GM18519 (cell line): ENCODE measurements at regions not wholly inside any gene's neighbourhood (a gene's known extent, or its start where the extent isn't known, plus 50 kb on each side); places are given as distances from the start of the nearest gene placed in this dataset.
A peak's percentile ranks its signal among the peaks of the same experiment; 100 is the strongest.

Experiments
- ATAC-seq: cut with Tn5 transposase; IDR thresholded peaks from one replicate; pipeline ENCODE4 v1.9.1; 2021; ENCODE audit warnings: mild to moderate bottlenecking, moderate library complexity; ENCODE audit not compliant: unreplicated experiment, low FRiP score

GRCh38 chr5:97538912-97539311 is 355.9 kb upstream of the RIOK2 start:
- ATAC-seq = no peak

DNA sequence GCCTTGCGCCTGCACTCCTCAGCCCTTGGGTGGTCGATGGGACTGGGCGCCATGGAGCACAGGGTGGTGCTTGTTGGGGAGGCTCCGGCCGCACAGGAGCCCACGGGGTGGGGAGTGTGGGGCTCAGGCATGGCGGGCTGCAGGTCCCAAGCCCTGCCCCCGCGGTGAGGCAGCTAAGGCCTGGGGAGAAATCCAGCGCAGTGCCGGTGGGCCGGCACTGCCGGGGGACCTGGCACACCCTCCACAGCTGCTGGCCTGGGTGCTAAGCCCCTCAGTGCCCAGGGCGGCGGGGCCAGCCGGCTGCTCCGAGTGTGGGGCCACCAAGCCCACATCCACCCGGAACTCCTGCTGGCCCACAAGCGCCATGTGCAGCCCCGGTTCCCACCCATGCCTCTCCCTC is 358.8 kb upstream of the RIOK2 start:
- ATAC-seq = no peak

GRCh38 chr5:97542469-97542868 is 359.4 kb upstream of the RIOK2 start:
- ATAC-seq = no peak

- ATAC-seq = no peak
Observed at GRCh38 chr5:97543166-97543565, 360.1 kb upstream of the RIOK2 start.

DNA sequence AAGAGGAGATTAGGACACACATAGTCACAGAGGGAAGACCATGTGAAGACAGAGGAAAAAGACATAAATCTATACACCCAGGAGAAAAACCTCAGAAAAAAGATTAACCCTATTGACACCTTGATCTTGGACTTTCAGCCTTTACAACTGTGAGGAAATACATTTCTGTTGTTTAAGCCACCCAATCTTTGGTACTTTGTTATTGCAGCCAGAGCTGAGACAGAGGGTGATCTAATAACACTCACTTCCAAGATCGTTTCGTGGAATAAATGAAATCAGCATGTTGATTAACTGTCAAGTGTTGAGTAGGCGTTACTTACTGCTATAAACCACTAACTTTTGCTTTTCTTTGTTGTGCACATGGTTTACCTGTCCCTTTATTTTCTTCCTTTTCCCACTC is 361.2 kb upstream of the RIOK2 start:
- no peak for ATAC-seq

DNA sequence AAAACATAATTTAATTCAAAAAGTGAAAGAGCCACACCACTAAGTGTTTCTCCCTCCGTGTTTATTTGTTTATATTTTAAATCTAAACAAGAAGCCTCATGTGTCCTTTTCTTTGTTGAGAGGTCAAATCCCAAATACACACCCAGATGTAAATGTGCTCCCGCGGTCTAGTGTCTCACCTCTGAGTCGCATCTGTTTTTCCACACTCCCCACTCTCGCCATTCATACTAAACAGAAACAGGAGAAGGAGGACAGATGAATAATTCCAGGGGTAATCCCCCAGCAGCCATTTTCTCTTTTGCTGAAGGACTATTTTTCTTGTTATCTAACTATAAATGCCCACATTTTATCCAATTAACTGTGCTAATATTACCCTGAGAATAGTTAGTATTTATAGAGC is 361.6 kb upstream of the RIOK2 start:
- ATAC-seq = no peak

GRCh38 chr5:97545446-97545845 is 362.4 kb upstream of the RIOK2 start:
- no peak for ATAC-seq

- ATAC-seq = no peak
Observed at GRCh38 chr5:97545886-97546535, 363.0 kb upstream of the RIOK2 start.

DNA sequence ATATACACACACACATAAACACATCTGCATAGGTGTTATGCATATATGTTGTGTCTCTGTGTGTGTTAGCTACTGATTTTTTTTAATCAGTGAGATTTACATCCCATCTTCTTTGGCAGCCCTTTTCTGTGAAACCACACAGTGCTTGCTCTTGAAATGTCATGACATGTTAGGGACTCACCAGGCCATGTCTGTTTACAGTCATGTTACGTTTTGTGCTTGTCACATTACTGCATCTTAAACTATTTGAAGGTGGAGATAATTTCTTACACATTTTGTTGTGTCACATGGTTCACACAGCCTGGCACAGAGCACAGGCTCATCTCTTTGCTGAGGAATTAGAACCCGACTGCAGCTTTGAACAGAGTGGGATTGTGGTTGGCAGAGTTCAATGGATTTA is 364.4 kb upstream of the RIOK2 start:
- no peak for ATAC-seq

DNA sequence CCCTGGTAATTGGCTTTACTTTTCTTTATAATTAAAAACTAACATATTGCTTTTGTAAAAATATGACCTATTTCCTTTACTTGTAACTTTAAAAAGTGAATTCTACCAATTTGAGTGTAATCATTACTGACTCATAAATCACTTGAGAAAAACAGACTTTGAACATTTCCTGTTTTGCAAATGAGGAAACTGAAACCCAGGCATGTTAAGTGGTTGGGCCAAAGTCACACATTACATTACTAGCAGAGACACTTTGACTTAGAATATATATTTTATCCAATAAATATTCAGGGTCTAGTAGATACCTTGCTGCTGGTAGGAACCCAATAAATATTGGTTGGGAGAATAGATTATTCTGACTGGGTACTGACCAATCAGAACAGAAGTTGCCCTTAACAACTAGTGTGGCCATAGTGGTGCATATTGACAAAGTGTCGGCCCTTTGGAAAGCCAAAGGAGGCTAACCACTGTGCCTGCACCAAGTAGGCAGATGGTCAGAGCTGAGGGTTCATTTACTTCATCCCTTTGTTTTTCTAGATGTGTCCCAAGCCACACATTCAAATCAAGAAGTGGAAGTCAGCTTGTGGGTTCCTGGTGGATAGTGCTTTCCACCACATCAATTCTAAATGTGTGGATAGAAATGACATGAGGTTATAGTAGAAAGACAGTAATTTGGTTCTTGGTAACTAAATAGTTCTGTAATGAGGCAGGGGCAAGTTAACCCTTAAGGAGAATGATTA is 365.1 kb upstream of the RIOK2 start:
- ATAC-seq = peak; percentile 88

- ATAC-seq = no peak
Observed at GRCh38 chr5:97548739-97549080, 365.7 kb upstream of the RIOK2 start.

GRCh38 chr5:97549496-97549895 is 366.4 kb upstream of the RIOK2 start:
- no peak for ATAC-seq

DNA sequence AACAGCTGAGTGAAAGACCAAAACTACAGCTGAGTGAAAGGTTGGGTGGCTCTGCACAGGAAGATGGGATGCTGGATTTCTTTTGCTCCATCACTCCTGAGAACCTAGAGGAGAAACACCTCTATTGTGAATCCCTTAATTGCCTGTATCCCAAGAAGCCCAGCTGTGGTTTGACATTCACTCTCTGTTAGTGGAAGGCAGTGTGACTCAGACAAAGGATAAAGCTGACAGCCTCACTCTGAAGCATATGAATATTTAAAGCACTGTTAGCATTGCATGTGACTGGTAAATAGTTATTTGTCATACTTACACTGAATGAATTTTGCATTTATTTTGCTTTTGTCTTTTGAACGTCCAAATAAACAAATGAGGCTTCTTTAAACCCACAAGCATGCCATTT is 367.1 kb upstream of the RIOK2 start:
- no peak for ATAC-seq

- ATAC-seq = no peak
Observed at GRCh38 chr5:97550818-97551217, 367.8 kb upstream of the RIOK2 start.

DNA sequence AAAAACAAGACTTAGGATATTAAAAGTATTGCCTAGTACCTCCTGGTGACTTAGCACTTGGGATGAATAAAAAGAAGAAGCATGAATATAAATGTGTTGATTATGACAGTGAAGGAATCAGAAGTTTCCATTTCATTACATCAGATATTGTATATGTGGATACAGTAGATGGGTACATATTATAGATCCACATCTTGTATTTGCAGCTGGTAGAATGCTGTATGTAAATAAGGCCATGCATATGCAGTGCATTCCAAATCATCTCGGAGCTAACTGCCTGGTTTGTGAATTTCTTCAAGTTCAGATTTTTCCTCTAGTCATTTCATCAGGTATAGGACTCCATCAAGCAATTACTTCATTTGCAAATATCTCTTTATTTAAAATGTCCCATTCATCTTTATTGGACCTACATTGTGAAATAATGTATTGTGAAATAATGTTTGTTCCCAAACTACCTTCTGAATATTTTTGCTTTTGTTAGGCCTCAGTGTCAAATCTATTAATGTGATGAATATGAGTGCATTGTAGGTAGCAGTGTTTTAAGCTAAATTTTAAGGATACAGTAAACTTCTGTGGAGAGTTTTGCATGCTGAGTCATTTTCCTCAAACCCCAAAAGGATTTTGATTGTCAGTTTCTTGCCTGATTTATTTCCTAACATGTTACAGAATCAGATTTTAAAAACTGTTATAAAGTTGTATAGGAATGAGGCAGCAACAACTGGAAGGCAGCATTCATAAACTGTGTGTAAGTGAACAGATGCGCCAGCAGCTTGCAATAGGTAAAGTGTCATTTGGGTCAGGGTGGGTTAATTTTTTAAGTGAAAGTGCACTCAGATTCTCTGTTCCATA is 370.8 kb upstream of the RIOK2 start:
- no peak for ATAC-seq

GRCh38 chr5:97554977-97555643 is 372.1 kb upstream of the RIOK2 start:
- ATAC-seq = no peak

DNA sequence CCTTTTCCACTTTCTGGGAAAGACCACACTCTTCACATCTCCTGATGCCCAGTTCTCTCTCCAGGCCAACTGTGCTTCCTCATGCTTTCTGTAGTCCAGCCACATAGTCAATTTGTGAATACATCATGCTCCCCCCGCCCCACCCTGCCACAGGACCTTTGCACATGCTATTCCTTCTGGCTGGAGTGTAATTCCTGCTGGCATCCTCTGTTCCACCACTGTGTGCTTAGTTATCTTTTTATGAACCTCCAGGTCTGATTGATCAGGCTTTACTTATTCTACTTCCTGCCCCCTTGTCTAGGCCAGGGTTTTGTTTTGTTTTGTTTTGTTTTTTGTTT is 372.6 kb upstream of the RIOK2 start:
- ATAC-seq = no peak

GRCh38 chr5:97559827-97560598 is 377.0 kb upstream of the RIOK2 start:
- ATAC-seq = no peak

GRCh38 chr5:97560599-97560993 is 377.5 kb upstream of the RIOK2 start:
- no peak for ATAC-seq

- ATAC-seq = no peak
Observed at GRCh38 chr5:97563050-97563657, 380.1 kb upstream of the RIOK2 start.
